IPS-18a (cell line): ENCODE measurements at regions not wholly inside any gene's neighbourhood (a gene's known extent, or its start where the extent isn't known, plus 50 kb on each side); places are given as distances from the start of the nearest gene placed in this dataset.

ENCODE experiments used
- H3K27ac ChIP-seq: one replicate; pipeline ENCODE4 v1.5.1; 2013; ENCODE audit warnings: low read length
- H3K27me3 ChIP-seq: one replicate; pipeline ENCODE4 v1.6.1; 2013; ENCODE audit warnings: mild to moderate bottlenecking, low read length; ENCODE audit not compliant: control insufficient read depth, insufficient read depth
- H3K36me3 ChIP-seq: one replicate; pipeline ENCODE4 v1.6.1; 2013; ENCODE audit warnings: low read depth, low read length; ENCODE audit not compliant: control insufficient read depth
- H3K4me1 ChIP-seq: one replicate; pipeline ENCODE4 v1.6.1; 2013; ENCODE audit warnings: low read depth, low read length; ENCODE audit not compliant: control insufficient read depth
- H3K4me3 ChIP-seq: one replicate; pipeline ENCODE4 v1.5.1; 2013; ENCODE audit warnings: low read length
- H3K9ac ChIP-seq: one replicate; pipeline ENCODE4 v1.6.1; 2013; ENCODE audit warnings: mild to moderate bottlenecking, low read length, moderate library complexity
- H3K9me3 ChIP-seq: one replicate; pipeline ENCODE4 v1.6.1; 2013; ENCODE audit warnings: low read depth, low read length; ENCODE audit not compliant: control insufficient read depth

- Histone ChIP-seq H3K36me3 (no peaks in the 10 kb centered on the region), H3K9ac (no peak overlapping the region), H3K9me3 (peaks cover 5% of the 10 kb centered on the region), H3K4me1 (no peaks in the 10 kb centered on the region), H3K27me3 (no peaks in the 10 kb centered on the region), H3K27ac (no peak overlapping the region), H3K4me3 (no peak overlapping the region)
These were observed 1403.5 kb upstream of the PABPC4L start for GRCh38 chr4:135605076-135605475.

DNA sequence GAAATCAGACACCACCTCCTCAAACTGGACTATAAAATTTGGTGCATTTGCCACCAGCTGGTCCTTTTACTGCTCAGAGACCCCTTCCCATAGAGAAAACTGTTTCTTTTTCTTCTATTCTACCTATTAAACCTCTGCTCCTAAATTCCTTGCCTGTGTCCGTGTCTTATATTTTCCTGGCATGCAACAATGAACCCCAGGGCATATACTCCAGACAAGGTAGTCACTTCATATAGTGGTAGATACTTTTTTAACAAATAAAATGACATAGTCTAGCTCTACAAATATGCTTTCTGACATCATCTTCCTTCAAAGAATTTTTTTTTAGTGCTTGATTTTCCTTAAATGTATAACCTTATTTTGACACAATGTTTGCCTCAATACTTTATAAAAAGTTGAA, 1402.9 kb upstream of the PABPC4L start:
- H3K9me3 ChIP-seq: peaks cover 8% of the 10 kb centered on the region
- H3K27ac ChIP-seq: no peak overlapping the region
- H3K4me3 ChIP-seq: no peak overlapping the region
- H3K36me3 ChIP-seq: no peaks in the 10 kb centered on the region
- H3K9ac ChIP-seq: no peak overlapping the region
- no peaks in the 10 kb centered on the region for H3K27me3 ChIP-seq
- no peaks in the 10 kb centered on the region for H3K4me1 ChIP-seq

- Histone ChIP-seq H3K4me1 (no peaks in the 10 kb centered on the region), H3K4me3 (no peak overlapping the region), H3K27me3 (no peaks in the 10 kb centered on the region), H3K9me3 (peaks cover 16% of the 10 kb centered on the region), H3K9ac (no peak overlapping the region), H3K27ac (no peak overlapping the region), H3K36me3 (no peaks in the 10 kb centered on the region)
These were observed 1399.8 kb upstream of the PABPC4L start for GRCh38 chr4:135601351-135601750.

GRCh38 chr4:135598151-135598550, 1396.6 kb upstream of the PABPC4L start:
- peaks cover 16% of the 10 kb centered on the region for H3K9me3 ChIP-seq
- no peaks in the 10 kb centered on the region for H3K36me3 ChIP-seq
- H3K27ac ChIP-seq: no peak overlapping the region
- H3K27me3 ChIP-seq: no peaks in the 10 kb centered on the region
- no peaks in the 10 kb centered on the region for H3K4me1 ChIP-seq
- no peak overlapping the region for H3K4me3 ChIP-seq
- no peak overlapping the region for H3K9ac ChIP-seq

DNA sequence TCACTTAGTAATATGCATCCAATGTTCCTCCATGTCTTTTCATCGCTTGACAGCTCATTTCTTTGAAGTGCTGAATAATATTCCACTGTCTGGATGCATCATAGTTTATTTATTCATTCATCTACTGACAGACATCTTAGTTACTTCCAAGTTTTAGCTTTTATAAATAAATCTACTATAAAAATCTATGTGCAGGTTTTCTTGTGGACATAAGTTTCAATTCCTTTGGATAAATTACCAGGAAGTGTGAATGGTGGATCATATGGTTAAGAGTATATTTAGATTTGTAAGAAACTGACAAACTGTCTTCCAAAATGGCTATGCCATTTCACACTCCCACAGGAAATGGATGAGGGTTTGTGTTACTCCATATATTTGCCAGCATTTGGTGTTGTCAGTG, 1392.9 kb upstream of the PABPC4L start:
- H3K27ac ChIP-seq: no peak overlapping the region
- H3K4me1 ChIP-seq: no peaks in the 10 kb centered on the region
- H3K9me3 ChIP-seq: peaks cover 8% of the 10 kb centered on the region

GRCh38 chr4:135575041-135575440, 1373.5 kb upstream of the PABPC4L start:
- Histone ChIP-seq H3K4me1 (peaks cover 7% of the 10 kb centered on the region), H3K9ac (no peak overlapping the region), H3K9me3 (no peaks in the 10 kb centered on the region), H3K36me3 (no peaks in the 10 kb centered on the region), H3K4me3 (no peak overlapping the region), H3K27me3 (no peaks in the 10 kb centered on the region), H3K27ac (no peak overlapping the region)

More for the DNA sequence above, 1392.9 kb upstream of the PABPC4L start:
- H3K36me3 ChIP-seq: no peaks in the 10 kb centered on the region
- H3K4me3 ChIP-seq: no peak overlapping the region
- H3K9ac ChIP-seq: no peak overlapping the region
- no peaks in the 10 kb centered on the region for H3K27me3 ChIP-seq

GRCh38 chr4:135573251-135573650, 1371.7 kb upstream of the PABPC4L start:
- Histone ChIP-seq H3K9me3 (no peaks in the 10 kb centered on the region), H3K9ac (no peak overlapping the region), H3K36me3 (no peaks in the 10 kb centered on the region), H3K4me3 (no peak overlapping the region), H3K27ac (no peak overlapping the region), H3K27me3 (no peaks in the 10 kb centered on the region), H3K4me1 (no peaks in the 10 kb centered on the region)

GRCh38 chr4:135564090-135564489, 1362.5 kb upstream of the PABPC4L start:
- Histone ChIP-seq H3K27me3 (no peaks in the 10 kb centered on the region), H3K9ac (no peak overlapping the region), H3K27ac (no peak overlapping the region), H3K4me1 (peaks cover 5% of the 10 kb centered on the region), H3K4me3 (no peak overlapping the region), H3K36me3 (no peaks in the 10 kb centered on the region), H3K9me3 (no peaks in the 10 kb centered on the region)

DNA sequence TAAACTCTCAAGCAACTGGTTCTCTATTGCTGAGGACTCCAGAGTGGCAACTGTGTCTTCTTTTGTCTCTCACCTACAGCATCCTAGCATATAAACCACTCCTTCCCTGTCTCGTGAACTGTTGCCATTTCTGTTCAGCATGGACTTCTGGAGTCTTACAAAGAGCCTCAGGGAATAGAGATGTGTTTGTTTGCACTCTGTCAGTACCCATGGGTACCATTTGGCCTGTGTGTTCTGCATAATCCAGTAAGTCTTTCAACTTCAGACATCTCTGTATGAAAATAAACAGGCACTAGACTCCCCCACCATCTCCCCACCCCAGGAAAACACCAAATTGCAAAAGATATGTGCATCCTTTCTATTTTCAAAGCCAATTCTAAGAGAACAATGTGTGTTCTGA, 1351.6 kb upstream of the PABPC4L start:
- Histone ChIP-seq H3K9ac (no peak overlapping the region), H3K27me3 (no peaks in the 10 kb centered on the region), H3K36me3 (no peaks in the 10 kb centered on the region), H3K27ac (no peak overlapping the region), H3K4me1 (no peaks in the 10 kb centered on the region), H3K9me3 (no peaks in the 10 kb centered on the region), H3K4me3 (no peak overlapping the region)

GRCh38 chr4:135552131-135552530, 1350.5 kb upstream of the PABPC4L start:
- no peaks in the 10 kb centered on the region for H3K4me1 ChIP-seq
- no peak overlapping the region for H3K9ac ChIP-seq
- H3K9me3 ChIP-seq: no peaks in the 10 kb centered on the region
- no peaks in the 10 kb centered on the region for H3K27me3 ChIP-seq
- H3K27ac ChIP-seq: no peak overlapping the region
- no peak overlapping the region for H3K4me3 ChIP-seq
- no peaks in the 10 kb centered on the region for H3K36me3 ChIP-seq

DNA sequence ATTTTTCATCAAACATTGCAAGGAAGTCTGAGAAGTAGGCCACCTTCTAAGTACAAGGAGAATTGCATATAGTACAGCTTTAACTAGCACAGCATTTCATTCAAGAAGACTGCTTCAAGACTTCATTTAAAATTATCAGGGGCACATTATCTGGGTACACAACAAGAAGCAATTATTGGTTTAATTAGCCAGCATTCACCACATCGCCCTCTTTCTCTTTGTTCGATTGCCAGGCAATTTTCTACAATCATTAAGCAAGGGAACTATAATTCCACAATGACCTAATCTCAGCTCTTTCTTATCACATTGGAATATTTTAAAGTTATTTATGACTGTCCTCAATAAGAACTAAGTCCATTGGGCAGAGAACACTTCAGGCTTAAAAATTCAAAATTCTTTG, 1347.1 kb upstream of the PABPC4L start:
- Histone ChIP-seq H3K4me3 (no peak overlapping the region), H3K9me3 (no peaks in the 10 kb centered on the region), H3K27ac (no peak overlapping the region), H3K36me3 (no peaks in the 10 kb centered on the region), H3K27me3 (no peaks in the 10 kb centered on the region), H3K9ac (no peak overlapping the region), H3K4me1 (no peaks in the 10 kb centered on the region)

DNA sequence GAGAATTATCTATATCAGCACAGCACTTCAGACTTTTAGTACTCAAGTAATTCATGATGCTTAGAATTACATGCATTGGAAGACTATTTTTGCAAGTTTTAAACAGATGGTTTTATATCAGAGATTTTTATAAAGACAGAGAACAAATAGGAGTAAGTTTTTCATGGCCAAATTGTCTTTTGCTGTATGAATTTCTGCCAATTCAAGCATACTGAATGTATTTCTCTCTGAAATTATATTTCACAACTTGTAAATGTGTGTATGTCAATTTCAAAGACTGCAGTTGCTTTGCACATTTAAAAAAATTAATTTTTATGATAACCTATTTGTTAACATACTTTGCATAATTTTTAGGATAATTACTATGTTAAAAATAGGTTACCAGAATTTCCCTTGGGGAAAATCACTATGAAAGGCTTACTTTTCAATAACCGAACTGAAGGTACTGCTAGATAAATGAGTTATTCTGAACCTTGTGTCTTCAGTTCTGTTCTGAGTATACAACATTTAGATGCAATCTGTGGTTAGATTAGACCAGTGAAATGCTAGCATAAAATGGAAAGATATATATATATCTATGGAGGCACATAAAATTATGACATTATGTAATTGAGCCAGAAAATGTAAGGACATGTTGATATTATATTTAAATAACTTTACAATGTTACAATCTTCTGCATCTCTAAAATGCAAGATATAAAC, 1344.2 kb upstream of the PABPC4L start:
- Histone ChIP-seq H3K9me3 (no peaks in the 10 kb centered on the region), H3K27ac (no peak overlapping the region), H3K4me3 (no peak overlapping the region), H3K9ac (no peak overlapping the region), H3K27me3 (no peaks in the 10 kb centered on the region), H3K36me3 (no peaks in the 10 kb centered on the region), H3K4me1 (no peaks in the 10 kb centered on the region)
